OCI-LY7 (cell line): ENCODE measurements at regions not wholly inside any gene's neighbourhood (a gene's known extent, or its start where the extent isn't known, plus 50 kb on each side); places are given as distances from the start of the nearest gene placed in this dataset.

Source experiments
- EZH2phosphoT487 ChIP-seq: fragments of 200-600 bp; sonication (generic); IDR thresholded peaks from 2 replicates; pipeline ENCODE4 v1.6.1; 2018; ENCODE audit warnings: low read depth, borderline replicate concordance, mild to moderate bottlenecking, mixed run types, antibody characterized with exemption, low read length, moderate library complexity, mixed read lengths
- TF ChIP-seq, protein P1 (sequence below): fragments of 200-600 bp; sonication (generic); conservative IDR thresholded peaks from 2 replicates; pipeline ENCODE4 v1.5.1; 2014; ENCODE audit warnings: mild to moderate bottlenecking, antibody characterized with exemption, low read length, moderate library complexity, mixed read lengths

DNA sequence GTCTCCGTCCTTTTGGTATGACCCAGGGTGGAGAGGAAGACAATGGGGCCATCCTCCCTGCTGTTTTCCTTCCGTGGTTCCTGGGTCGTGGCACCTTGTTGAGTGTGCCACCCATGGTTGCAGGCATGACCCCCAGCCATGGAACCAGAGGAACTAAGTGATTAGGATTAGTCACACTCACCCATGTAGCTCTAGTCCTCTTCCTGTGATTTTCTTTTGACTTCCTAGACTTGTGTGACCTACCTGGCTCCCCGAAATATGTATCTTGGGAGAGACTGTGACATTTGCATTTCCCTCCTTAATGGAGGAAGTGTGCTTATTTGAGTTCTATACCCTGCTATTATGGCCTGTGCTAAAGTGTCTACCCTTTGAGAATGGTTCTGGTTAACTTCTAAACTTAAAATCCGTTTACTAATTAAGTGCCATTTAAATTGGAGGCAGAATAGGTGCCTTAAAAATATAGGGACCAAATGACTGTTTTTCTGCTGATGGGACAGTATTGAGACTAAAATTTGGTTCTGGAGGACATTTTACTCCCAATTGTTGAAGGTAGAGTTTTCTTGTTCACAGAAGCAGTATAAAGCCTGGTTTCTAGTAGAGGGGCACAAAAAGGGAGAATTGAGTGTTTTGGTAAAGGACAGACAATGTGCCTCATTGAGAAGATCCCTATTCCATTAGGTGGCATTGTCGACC is 545.6 kb downstream of the HDGFL1 start:
- TF ChIP-seq, protein P1, sequence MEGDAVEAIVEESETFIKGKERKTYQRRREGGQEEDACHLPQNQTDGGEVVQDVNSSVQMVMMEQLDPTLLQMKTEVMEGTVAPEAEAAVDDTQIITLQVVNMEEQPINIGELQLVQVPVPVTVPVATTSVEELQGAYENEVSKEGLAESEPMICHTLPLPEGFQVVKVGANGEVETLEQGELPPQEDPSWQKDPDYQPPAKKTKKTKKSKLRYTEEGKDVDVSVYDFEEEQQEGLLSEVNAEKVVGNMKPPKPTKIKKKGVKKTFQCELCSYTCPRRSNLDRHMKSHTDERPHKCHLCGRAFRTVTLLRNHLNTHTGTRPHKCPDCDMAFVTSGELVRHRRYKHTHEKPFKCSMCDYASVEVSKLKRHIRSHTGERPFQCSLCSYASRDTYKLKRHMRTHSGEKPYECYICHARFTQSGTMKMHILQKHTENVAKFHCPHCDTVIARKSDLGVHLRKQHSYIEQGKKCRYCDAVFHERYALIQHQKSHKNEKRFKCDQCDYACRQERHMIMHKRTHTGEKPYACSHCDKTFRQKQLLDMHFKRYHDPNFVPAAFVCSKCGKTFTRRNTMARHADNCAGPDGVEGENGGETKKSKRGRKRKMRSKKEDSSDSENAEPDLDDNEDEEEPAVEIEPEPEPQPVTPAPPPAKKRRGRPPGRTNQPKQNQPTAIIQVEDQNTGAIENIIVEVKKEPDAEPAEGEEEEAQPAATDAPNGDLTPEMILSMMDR = no peak
- TF ChIP-seq EZH2phosphoT487 = no peak
